ENCODE measurements at regions not wholly inside any gene's neighbourhood (a gene's known extent, or its start where the extent isn't known, plus 50 kb on each side); places are given as distances from the start of the nearest gene placed in this dataset.

DNA sequence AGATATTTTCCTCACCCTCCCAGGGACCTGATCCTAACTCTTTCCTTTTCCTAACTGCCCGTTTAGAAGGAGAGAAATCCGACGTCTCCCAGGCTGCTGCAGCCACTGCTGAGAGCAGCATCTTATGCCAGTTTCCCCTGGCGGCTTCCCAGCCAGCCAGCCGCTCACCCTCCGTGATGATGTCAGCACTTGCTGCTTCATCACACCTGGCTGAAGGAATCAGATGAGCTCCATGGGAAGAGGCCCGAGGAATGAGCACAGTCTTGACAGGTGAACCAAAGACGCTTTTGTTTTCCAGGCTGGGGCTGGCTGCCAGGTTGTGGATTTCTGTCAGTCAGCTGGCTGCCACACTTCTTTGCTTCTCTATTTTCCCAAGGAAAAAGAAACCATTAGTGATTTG, 445.1 kb upstream of the RBMS3 start:
- TF ChIP-seq, protein P1, sequence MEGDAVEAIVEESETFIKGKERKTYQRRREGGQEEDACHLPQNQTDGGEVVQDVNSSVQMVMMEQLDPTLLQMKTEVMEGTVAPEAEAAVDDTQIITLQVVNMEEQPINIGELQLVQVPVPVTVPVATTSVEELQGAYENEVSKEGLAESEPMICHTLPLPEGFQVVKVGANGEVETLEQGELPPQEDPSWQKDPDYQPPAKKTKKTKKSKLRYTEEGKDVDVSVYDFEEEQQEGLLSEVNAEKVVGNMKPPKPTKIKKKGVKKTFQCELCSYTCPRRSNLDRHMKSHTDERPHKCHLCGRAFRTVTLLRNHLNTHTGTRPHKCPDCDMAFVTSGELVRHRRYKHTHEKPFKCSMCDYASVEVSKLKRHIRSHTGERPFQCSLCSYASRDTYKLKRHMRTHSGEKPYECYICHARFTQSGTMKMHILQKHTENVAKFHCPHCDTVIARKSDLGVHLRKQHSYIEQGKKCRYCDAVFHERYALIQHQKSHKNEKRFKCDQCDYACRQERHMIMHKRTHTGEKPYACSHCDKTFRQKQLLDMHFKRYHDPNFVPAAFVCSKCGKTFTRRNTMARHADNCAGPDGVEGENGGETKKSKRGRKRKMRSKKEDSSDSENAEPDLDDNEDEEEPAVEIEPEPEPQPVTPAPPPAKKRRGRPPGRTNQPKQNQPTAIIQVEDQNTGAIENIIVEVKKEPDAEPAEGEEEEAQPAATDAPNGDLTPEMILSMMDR (IDR thresholded peaks at IDR 0.05; ENCODE audit: low read depth, low read length), result no peak
- no peak for TF ChIP-seq POLR2A (IDR thresholded peaks at IDR 0.05; ENCODE audit: extremely low read depth, insufficient read length)
- TF ChIP-seq, protein P2, sequence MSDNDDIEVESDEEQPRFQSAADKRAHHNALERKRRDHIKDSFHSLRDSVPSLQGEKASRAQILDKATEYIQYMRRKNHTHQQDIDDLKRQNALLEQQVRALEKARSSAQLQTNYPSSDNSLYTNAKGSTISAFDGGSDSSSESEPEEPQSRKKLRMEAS (IDR thresholded peaks at IDR 0.05; ENCODE audit: low read depth, low read length), result no peak
